ENCODE measurements at regions not wholly inside any gene's neighbourhood (a gene's known extent, or its start where the extent isn't known, plus 50 kb on each side); places are given as distances from the start of the nearest gene placed in this dataset.

DNA sequence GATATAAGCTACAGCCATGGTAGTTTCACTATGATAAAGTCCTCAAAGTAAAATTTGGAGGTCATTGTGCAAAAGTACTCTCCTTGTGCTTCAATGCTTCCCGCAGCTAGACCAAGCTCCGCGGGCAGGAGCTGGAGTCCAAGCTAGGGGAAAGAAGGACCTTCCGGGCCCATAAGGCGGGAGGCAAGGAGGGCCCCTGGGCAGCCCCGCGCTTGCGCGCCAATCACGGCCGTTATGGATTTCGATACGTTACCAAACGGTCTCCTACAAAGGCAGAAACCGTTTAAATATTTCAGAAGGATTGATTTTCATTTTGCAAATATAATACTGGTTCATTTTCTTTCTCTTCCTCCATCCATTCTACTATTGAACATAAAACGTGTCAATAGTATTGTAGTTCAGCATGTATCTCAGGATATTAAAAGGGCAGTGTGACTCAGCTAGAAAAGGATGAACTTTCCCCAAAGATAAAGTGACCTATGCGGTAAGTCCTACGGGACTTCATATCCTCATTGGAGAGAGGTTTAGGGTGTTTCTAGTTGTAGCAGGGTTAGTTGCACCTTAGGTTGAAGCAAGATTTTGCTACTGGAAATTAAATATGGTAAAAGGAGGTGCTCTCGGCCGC lies 128.0 kb downstream of the KIF20B start:
- DNase-seq (ENCODE audit: low read depth), result no peak

DNA sequence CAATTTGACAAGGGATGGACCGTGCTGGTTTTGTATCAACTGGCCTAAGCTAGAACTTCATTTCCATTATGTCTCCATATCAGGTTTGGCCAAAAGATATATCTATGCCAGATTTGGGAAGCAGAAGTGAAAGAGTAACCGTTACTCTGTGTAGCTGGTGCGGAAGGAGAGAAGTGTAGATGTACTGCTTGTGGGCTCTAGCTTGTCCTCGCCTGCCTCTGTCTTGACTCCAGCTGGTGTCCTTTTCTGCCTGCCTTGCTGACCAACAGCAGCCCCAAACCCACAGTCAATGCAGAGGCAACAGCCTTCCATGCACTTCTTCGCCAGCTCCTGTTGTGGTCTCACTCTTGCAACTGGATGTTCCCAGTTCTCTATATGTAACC lies 128.5 kb downstream of the KIF20B start:
- no peak for DNase-seq (ENCODE audit: low read depth)

DNA sequence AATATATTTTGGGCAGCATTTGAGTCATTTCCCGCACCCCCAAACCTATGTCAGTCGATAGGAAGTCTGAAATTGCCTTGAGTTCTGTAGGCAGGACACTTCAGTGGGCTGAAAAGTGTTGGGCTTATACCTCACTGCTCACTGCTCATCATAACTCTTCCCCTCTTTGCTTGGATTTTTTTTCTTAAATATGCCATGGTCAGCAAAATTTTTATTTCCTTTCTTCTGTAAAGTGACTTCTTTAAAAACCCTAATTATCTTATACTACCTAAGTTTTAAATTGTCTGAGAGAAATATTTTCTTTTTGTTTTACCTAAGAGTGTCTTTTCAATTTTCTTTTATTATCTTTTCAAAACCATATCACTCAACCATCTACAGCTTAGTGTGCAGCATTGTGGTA lies 129.2 kb downstream of the KIF20B start:
- no peak for DNase-seq (ENCODE audit: low read depth)

DNA sequence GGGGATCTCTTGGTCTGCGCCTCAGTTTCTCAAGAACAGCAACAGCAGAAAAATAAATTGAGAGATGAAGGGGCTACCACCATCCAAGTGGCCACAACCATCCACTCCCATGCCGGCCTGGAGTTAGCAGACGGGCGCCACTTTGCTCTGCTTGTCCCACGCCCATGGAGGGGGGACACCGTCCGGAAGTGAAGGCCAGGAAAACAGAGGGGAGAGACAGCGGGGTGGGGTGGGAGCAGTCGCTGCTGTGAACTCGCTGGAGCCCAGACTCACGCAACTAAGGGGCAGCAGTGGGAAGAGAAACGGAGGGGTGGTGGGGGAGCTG lies 135.4 kb downstream of the KIF20B start:
- DNase-seq (ENCODE audit: low read depth), result no peak

DNA sequence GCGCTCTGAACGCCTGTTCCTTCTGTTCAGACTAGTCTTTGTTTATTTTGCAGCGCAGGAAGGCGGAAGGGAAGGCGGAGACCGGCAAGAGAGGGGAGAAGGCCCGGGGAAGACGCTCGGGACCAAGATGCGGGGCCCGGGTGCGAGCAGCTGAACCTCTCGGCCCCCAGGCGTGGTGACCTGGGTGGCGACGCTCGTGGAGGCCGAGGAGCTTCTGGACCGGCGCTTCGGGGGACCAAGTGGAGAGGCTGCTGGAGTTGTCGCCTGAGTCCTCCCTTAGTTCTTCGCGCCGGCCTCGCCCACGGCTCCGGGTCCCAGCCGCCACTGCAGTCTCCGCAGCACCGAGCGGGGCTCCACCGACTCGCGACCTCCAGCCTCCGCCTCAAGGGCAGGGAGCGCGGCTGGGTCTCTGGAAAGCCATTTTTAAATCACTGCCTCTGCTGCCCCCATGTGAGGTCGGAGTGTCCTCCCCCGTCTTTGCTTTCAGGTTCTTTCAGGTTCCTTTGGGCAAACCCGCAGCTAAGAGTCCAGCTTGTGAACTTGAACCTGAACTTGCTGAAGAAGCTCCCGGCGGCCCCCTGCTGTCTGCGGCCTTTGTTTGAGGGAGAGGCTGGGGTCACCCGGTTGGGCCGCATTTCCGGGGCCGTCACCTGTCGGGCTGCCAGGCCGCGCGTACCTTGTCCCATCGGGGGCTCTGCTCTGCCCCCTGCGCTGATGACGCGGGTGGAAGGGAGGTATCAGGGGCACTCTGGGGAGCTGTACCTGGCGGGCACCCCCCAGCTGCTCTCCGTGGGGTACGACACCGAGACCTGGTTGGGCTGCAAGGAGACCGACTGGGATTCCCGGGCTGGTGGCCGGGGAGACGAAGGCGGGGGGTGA lies 136.0 kb downstream of the KIF20B start:
- DNase-seq (ENCODE audit: low read depth), result peak; percentile 10

DNA sequence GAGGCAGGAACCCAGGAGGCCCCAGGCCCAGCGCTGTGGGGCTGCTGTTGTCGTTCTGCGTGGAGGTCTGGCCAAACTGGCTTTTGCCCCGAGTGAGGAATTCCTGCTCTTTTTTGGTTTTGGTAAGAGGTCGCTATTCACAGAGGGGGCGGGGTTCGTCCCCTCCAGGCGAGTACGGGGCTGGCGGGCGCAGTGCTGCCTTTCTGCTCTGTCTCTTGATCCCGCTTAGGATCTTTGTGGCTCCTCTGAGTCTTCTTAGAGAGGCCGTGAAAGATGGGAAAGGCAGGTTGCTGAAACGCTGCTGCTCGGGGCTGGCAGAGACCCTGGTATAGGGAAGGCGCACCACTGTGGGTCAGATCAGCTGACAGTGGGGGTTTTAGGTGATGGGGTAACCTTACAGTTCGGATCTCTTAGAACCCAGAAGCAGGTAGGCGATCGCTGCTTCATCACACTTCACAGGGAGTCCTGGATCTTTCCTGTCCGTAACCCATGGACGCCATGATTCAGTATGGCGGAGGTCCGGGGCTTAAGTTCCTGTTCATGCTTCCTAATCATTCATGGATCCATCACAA lies 136.7 kb downstream of the KIF20B start:
- no peak for DNase-seq (ENCODE audit: low read depth)

DNA sequence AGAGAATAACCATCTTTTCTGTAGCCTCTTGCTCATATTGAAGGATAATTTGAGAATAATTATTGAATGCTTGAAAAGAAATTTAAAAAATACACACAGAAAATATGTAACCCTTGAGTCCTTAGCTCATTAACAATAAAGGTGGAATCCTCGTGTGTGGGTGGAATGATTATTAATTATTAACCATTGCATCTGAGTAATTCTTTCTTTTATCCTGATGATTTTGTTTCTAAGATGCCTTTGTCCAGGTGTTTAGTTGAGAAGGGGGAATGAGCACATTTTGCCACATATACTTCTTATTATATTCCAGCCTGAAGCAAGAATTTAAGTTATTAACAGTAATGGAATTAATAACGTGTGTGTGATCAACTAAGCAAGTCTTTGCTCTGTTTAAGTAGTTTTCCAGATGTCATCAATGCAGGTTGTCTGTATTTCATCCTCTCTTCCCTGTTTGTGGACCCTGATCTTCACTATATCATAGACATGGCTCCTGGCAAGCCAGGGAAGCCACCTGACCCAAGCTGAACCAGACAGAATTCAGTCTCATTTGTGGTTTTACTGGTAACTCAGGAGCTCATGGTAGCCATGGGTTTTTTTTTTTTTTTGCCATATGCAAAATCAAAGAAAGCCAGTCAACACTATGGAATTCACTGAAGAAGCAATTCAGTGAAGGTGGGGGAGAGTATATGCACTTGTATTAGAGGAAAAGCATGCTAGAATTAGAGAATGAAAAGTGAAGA lies 144.3 kb downstream of the KIF20B start:
- DNase-seq (ENCODE audit: low read depth), result no peak

DNA sequence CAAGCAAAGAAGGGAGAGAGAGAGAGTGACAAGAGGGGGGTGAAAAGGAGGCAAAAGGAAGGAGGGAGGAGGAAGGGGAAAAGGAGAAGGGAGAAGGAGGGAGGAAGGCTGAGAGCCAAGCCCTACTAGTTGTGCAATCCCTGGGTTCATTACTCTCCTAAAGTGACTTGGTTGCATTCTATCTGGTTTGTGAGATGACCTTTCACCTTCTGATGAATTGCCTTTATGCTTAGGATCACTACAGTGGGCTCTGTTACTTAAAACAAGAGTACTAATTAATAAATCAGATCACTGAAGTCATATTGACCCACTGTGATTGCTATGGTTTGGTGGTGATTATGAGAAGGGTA lies 144.9 kb downstream of the KIF20B start:
- no peak for DNase-seq (ENCODE audit: low read depth)

DNA sequence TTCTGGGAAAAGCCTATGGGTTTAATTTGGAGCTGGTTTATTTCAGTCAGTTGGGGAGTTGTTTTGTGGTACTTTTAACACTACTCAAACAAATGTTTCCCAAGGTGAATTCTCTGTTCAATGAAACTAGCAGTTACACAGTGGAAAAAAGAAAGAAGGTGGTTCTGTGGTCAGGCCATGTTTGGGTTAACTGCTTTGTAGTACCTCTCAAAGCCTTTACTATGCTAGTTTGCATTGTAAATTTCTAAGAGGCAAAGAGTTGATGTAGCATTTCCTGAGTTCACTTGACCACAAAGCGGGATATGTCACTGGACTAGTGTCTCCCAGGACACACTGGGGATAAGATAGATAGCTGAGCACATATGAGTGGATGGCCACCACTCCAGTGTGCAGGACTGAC lies 145.4 kb downstream of the KIF20B start:
- no peak for DNase-seq (ENCODE audit: low read depth)

DNA sequence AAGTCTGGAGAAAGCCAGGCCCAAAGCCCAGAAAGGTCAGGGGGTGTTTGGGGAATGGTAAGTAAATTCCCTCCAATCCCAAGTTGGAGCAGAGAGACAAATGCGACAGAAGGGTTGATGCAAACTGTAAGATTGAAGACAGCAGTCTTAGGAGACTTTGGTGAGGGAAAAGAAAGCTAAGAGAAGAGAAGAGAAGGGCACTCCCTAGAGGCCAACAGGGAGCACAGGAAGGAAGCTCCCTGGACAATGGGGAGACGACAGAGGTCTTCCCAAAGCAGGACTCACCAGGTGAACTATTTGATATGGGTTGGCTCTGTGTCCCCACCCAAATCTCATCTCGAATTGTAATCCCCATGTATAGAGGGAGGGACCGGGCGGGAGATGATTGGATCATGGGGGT lies 151.5 kb downstream of the KIF20B start:
- DNase-seq (ENCODE audit: low read depth), result no peak

DNA sequence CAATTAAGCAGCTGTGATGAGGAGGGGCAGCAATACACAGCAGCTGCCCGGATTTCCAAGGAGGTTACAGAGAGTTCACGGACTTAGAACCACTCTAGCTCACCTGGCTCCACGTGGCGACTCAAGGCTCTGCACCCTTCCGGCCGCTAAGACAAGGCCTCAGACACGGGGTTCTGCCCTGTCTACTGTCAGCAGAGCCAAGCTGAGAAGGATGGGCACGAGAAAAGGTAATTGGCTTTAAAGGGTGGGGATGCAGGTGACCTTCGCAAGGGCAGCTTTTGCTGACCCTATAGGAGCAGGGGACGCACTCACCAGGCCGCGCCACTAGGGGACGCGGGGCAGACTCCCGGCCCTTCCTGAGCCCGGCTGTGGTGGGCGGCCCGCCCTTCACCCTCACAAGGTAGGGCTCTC lies 152.4 kb downstream of the KIF20B start:
- no peak for DNase-seq (ENCODE audit: low read depth)

DNA sequence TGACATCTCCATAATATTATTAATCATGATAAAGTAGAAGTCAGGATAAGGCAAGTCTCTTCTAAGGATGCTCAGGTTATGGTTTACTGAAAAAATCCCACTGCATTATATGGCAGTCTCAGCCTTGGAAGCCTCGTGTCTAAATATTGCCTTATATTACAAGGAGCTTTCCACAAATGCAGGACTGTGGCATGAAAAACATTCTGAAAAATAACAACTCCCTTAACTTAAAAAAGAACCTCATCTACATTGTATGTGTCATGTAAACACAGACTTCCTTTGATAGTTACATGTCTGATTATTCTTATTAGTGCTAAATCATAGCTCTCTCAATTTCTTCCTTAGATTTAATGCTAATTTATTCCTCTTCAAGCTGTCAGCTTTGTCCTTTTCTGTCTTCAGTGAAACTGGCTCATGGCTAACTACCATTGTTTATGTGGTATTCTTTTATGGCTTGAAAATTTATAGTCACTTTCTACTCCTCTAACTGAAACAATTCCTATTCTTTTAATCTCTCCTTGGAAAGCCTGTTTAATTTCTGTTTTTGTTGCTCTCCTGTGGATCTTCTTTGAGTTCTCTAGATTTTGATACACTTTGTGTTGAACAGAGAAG lies 156.1 kb downstream of the KIF20B start:
- DNase-seq (ENCODE audit: low read depth), result no peak

DNA sequence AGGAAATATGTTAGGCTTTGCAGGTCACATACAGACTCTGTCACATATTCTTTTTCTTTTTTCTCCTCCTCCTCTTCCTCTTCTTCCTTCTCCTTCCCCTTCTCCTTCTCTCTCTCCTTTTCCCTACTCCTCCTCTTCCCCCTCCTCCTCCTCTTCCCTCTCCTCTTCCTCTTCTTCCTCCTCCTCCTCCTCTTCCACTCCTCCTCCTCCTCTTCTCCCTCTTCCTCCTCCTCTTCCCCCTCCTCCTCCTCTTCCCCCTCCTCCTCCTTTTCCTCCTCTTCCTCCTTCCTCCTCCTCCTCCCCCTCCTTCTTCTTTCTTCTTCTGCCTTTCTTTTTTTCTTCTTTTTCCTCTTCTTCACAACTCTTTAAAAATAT lies 159.8 kb downstream of the KIF20B start:
- DNase-seq (ENCODE audit: low read depth), result no peak

DNA sequence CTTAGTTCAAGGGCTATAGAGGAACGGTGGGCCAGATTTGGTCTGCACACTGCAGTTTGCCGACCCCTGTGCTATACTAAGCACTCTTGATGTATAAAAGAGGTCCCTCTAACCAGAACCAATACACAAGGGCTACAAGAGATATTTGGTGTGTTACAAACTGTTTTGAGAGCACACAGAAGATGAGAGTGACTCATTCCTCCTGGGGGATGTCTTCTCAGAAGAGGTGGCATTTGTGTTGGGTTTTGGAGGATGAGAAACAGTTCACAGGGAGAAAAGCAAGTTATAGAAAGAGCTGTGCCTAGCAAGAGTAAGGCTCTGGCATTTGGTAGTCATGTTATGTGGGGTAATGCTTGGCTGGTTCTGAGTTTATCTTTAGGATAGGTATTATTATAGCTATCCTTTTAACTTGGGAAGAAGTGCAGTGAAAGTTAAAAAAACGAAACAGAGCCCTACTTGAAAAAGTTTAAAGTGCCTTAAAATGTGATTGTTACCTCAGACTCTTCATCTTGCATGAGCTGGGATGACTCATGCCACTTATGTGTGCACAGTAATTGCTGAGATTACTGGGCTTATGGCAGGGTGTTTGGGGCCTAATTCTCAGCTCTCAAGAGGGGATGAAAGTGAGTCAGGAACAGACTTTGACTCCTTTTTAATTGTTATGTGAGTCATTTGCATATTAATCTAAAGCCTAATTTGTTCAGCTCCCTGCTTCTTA lies 160.4 kb downstream of the KIF20B start:
- DNase-seq (ENCODE audit: low read depth), result no peak

DNA sequence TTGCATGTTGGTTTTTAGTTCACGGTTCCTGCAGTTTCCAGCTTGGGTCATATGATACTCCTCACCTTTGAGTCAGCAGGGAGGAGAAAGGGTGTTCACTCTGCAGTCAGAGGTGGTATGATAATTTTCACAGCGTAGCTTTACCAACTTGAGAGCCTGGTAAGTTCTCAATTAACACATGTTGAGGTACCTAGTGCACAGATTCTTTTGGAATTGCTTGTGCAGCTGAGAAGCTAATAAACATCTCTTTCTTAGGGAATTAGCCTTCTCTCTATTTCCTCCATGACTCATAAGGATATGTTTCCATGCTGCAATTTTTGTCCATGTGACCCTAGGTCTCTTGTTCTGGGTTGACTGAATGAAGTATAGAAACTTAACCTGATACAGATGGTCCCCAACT lies 166.6 kb downstream of the KIF20B start:
- no peak for DNase-seq (ENCODE audit: low read depth)

DNA sequence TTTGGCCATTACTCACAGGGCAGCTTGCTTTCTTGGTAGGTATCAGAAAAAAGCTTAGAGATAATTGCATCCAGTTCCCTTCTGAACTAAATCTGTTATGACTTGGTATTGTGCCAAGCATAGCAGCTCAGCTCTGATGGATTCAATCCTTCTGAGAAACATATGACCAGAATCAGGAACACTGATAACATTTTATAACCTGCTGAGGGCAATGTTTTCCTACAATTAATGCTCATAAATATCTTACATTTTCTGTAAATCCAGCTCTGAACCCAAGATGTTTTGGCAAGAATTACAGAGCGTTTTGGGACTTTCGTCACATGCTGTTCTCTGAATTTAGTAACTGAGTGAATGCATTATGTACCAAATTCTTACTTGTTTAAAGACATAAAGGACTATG lies 167.8 kb downstream of the KIF20B start:
- DNase-seq (ENCODE audit: low read depth), result no peak

DNA sequence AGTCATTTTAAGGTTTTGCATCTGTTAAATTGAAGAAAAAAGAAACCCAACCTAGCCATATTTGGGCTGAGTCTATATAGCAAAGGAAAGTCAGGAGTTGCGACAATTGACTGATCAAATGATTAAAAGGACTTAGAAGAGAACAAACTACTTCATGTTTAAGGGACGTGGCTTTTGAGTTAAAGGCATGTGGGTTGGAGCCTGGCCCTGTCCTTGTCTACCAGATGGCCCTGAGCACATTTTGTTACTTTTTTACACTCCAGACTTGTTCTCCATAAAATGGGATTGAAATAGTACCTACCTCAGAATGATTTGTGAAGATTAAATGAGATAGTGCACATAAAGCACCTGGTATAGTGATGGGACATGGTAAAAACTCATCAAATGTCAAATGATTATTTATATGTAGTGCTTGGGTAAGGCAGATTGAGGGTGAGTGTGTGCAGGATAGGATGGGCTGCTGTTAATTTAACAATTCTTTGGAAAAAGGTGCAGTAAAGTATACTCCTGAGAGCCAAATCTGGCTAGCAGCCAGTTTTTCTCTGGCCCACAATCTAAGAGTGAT lies 168.3 kb downstream of the KIF20B start:
- DNase-seq (ENCODE audit: low read depth), result no peak

DNA sequence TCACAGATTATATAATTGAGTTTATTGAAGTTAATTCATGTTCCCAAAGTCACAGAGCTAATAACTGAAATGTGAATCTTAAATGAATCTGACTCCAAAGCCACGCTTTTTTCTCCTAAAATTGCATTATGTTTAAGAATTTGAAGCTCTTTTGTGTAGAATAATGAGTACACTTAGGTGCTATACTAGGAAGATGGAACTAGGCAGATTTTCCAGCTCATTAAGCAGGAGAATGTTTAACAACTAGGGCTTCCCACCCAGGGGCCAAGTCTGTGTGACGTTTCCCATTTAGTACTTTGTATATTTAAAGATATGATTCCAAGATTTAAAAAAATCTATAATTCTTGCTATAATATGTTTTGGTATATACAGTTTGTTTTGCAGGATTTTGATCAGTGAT lies 169.5 kb downstream of the KIF20B start:
- no peak for DNase-seq (ENCODE audit: low read depth)

DNA sequence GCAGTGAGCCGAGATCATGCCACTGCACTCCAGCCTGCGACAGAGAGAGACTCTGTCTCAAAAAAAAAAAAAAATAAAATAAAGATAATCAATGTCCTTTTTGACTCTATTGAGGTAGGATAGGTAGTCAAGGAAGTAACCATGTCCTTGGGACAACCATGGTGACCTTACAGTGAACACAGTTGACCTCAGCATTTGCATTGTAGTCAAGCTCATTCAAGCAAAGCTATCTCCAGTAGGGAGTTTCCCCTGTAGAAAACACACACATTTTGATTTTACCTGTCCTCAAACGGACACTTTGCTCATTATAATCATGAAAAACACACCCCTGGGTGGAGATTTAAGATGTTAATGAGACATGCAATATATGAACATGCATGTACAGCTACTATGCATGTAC lies 171.7 kb downstream of the KIF20B start:
- no peak for DNase-seq (ENCODE audit: low read depth)

DNA sequence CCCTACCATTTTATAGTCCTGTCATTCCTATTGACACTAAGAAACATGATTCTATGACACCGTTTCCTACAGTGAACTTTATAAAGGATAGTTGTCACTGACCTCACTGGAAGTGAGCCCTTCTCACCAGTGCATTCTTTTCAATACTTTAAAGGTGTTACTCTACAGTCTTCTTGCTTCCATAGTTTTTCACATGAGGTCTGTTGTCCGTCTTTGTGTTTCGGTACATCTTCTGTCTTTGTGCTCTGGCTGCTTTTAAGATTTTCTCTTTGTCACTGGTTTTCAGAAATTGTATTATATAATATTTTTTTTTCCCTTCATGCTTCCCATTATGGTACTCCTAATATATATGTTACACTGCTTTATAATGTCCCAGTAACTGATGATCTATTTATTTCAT lies 174.2 kb downstream of the KIF20B start:
- no peak for DNase-seq (ENCODE audit: low read depth)

DNA sequence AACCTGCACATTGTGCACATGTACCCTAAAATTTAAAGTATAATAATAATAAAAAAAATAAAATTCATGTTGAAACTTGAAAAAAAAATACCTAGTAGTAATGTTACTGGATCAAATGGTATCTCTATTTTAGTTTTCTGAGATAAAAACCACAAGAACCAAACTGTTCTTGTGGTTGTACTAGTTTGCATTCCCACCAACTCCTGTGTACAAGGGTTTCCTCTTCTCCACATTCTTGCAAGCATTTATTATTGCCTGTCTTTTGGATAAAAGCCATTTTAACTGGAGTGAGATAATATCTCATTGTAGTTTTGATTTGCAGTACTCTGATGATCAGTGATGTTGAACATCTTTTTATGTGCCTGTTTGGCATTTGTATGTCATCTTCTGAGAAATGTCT lies 177.7 kb downstream of the KIF20B start:
- no peak for DNase-seq (ENCODE audit: low read depth)

DNA sequence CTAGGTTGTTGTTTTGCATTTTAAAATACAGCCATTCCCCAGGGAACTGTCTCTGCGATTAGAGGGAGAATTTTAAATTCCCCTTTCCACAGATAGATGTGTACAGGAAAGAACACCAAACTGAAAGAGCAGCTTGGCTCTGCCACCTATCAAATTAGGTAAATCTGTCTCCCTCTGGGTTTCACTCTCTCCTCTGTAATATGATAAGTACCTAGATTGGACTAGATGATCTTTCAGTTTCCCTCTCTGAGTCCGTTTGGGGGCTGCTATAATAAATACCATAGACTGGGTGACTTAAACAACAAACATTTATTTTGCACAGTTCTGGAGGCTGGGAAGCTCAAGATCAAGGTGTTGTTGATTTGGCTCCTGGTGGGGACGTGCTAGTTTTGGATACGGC lies 186.0 kb downstream of the KIF20B start:
- DNase-seq (ENCODE audit: low read depth), result no peak

Data from stimulated activated CD8-positive, alpha-beta memory T cell treated with anti-CD3 and anti-CD28 coated beads, Interleukin-12 subunit alpha, Interleukin-12 subunit beta, amount 100 ng/mL, for 1 hour (primary cell).